HL-60 (cell line): ENCODE measurements at regions not wholly inside any gene's neighbourhood (a gene's known extent, or its start where the extent isn't known, plus 50 kb on each side); places are given as distances from the start of the nearest gene placed in this dataset.

Experiments used
- DNase-seq, 2 experiments: peaks; one replicate each; pipeline ENCODE4 v3.0.0-alpha.2; 2010 to 2020; ENCODE audit warnings: low read depth in 1 of 2, low spot score in 1 of 2
- H3K27ac ChIP-seq: fragments of 250-450 bp; sonication (Bioruptor Pico); replicated peaks from 2 replicates; pipeline ENCODE4 v1.5.1; 2020; ENCODE audit warnings: mild to moderate bottlenecking, moderate library complexity
- H3K27me3 ChIP-seq: fragments of 250-450 bp; sonication (Bioruptor Pico); 2 replicates; pipeline ENCODE4 v1.5.1; 2021; ENCODE audit warnings: mild to moderate bottlenecking, moderate library complexity; ENCODE audit not compliant: insufficient read depth, poor library complexity, severe bottlenecking
- H3K4me3 ChIP-seq: replicated peaks from 2 replicates; pipeline ENCODE4 v1.5.1; 2011; ENCODE audit warnings: mild to moderate bottlenecking, control low read depth, low read length; ENCODE audit not compliant: insufficient read depth
- GABPA ChIP-seq: IDR thresholded peaks from 2 replicates; pipeline ENCODE4 v1.6.1; 2012; ENCODE audit warnings: low read depth
- POLR2AphosphoS5 ChIP-seq: IDR thresholded peaks from 2 replicates; pipeline ENCODE4 v1.6.1; 2012; ENCODE audit warnings: low read depth
- SPI1 ChIP-seq: IDR thresholded peaks from 2 replicates; pipeline ENCODE4 v1.6.1; 2012; ENCODE audit warnings: low read depth, mild to moderate bottlenecking, borderline replicate concordance
- TF ChIP-seq, protein P1 (sequence below): IDR thresholded peaks from one replicate; pipeline ENCODE4 v1.5.1; 2011; ENCODE audit warnings: low read length, control low read depth, inconsistent platforms; ENCODE audit not compliant: insufficient read depth
- TF ChIP-seq, protein P2 (sequence below): IDR thresholded peaks from 2 replicates; pipeline ENCODE4 v1.6.1; 2012; ENCODE audit warnings: low read depth; ENCODE audit not compliant: insufficient replicate concordance

DNA sequence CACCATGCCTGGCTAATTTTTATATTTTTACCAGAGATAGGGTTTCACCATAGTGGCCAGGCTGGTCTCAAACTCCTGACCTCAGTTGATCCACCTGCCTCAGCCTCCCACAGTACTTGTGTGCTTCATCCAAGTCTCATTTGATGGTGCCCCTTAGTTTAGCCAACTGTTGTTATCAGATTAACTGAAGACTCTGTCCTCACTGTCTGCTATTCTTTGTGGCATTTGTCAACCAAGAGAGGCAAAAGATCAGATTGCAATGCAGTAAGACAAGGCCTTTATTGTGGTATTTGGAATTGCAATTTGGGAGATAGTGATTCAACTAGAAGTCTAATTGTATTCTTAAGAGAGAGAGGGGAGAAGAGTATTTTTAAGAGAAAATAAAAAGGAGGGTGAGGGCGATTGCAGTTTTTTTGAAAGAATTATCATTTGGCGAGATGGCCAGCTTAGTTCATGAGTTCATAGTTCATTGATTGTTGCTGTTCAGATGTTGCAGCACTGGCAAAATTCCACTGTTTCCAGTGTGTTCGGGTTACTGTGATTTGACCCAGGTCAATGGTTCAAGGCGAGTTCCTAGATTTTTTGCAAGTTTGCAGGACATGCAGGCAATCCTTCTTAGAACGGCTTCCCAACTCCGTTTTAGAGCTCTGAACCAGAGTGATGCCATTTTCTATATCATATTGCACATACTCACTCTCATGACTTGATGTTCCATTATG lies 1156.9 kb downstream of the CDH9 start:
- no peak for DNase-seq
- no peak for TF ChIP-seq GABPA
- no peak for TF ChIP-seq SPI1
- no peak for TF ChIP-seq POLR2AphosphoS5
- TF ChIP-seq, protein P1, sequence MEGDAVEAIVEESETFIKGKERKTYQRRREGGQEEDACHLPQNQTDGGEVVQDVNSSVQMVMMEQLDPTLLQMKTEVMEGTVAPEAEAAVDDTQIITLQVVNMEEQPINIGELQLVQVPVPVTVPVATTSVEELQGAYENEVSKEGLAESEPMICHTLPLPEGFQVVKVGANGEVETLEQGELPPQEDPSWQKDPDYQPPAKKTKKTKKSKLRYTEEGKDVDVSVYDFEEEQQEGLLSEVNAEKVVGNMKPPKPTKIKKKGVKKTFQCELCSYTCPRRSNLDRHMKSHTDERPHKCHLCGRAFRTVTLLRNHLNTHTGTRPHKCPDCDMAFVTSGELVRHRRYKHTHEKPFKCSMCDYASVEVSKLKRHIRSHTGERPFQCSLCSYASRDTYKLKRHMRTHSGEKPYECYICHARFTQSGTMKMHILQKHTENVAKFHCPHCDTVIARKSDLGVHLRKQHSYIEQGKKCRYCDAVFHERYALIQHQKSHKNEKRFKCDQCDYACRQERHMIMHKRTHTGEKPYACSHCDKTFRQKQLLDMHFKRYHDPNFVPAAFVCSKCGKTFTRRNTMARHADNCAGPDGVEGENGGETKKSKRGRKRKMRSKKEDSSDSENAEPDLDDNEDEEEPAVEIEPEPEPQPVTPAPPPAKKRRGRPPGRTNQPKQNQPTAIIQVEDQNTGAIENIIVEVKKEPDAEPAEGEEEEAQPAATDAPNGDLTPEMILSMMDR, result no peak
- TF ChIP-seq, protein P2, sequence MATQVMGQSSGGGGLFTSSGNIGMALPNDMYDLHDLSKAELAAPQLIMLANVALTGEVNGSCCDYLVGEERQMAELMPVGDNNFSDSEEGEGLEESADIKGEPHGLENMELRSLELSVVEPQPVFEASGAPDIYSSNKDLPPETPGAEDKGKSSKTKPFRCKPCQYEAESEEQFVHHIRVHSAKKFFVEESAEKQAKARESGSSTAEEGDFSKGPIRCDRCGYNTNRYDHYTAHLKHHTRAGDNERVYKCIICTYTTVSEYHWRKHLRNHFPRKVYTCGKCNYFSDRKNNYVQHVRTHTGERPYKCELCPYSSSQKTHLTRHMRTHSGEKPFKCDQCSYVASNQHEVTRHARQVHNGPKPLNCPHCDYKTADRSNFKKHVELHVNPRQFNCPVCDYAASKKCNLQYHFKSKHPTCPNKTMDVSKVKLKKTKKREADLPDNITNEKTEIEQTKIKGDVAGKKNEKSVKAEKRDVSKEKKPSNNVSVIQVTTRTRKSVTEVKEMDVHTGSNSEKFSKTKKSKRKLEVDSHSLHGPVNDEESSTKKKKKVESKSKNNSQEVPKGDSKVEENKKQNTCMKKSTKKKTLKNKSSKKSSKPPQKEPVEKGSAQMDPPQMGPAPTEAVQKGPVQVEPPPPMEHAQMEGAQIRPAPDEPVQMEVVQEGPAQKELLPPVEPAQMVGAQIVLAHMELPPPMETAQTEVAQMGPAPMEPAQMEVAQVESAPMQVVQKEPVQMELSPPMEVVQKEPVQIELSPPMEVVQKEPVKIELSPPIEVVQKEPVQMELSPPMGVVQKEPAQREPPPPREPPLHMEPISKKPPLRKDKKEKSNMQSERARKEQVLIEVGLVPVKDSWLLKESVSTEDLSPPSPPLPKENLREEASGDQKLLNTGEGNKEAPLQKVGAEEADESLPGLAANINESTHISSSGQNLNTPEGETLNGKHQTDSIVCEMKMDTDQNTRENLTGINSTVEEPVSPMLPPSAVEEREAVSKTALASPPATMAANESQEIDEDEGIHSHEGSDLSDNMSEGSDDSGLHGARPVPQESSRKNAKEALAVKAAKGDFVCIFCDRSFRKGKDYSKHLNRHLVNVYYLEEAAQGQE, result no peak
- Histone ChIP-seq H3K4me3 (no peak overlapping the region), H3K27ac (no peak overlapping the region), H3K27me3 (no peaks in the 10 kb centered on the region)

GRCh38 chr5:25863811-25864210 lies 1174.6 kb downstream of the CDH9 start:
- Histone ChIP-seq H3K27ac (no peak overlapping the region), H3K27me3 (no peaks in the 10 kb centered on the region), H3K4me3 (no peak overlapping the region)
- DNase-seq, result no peak
- TF ChIP-seq, protein P1, result no peak
- TF ChIP-seq, protein P2, result no peak
- no peak for TF ChIP-seq POLR2AphosphoS5

DNA sequence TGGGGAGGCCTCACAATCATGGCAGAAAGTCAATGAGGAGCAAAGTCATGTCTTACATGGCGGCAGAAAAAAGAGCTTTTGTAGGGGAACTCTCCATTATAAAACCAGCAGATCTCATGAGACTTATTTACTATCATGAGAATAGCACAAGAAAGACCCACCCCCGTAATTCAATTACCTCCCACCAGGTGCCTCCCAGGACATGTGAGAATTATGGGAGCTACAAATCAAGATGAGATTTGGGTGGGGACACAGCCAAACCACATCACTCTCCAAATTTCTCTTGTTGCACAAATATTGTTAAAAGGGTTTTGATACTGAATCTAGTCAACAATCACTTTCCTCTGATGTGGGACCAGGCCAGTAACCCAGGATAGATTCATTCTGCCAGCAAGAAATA lies 1176.1 kb downstream of the CDH9 start:
- H3K27me3 ChIP-seq, result no peaks in the 10 kb centered on the region
- no peak overlapping the region for H3K4me3 ChIP-seq
- no peak overlapping the region for H3K27ac ChIP-seq
- TF ChIP-seq GABPA (no peak), SPI1 (no peak), POLR2AphosphoS5 (no peak)
- TF ChIP-seq, protein P2, result no peak
- TF ChIP-seq, protein P1, result no peak
- no peak for DNase-seq
